ENCODE measurements at regions not wholly inside any gene's neighbourhood (a gene's known extent, or its start where the extent isn't known, plus 50 kb on each side); places are given as distances from the start of the nearest gene placed in this dataset.
A peak's percentile ranks its signal among the peaks of the same experiment; 100 is the strongest.

DNA sequence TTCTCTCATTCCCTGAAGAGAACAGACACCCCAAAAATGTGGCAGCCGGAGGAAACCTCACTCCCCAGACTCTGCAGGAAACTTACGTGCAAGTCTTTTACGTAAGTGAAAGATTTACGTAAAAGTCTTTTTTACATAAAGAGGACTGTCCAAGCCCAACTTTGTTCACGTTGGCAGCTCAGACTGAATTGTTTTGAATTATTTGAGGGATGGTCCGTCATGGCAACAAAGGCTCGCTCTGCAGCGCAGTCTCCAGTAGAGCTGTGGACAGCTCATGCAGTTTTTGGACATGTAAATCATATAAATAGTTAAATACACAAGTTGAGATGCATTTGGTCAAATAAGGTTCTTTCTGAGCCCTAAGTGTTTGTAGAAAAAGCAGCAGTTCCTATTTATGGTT, 394.8 kb downstream of the QKI start:
- Mint-ChIP-seq H3K4me1 (peaks cover 0 to 2% (median 0%) of the 10 kb centered on the region in 3 donors), H3K27me3 (peaks cover 0 to 1% of the 10 kb centered on the region in 2 donors), H3K36me3 (no peaks in the 10 kb centered on the region), H3K9me3 (no peaks in the 10 kb centered on the region), H3K27ac (no peak overlapping the region), H3K4me3 (no peak overlapping the region)
- no peaks in the 10 kb centered on the region for H3K27me3 ChIP-seq (ENCODE audit: insufficient read depth, low read length, poor library complexity, severe bottlenecking)
- no peaks in the 10 kb centered on the region for H3K4me1 ChIP-seq (ENCODE audit: insufficient read depth, low read length)
- no peaks in the 10 kb centered on the region for H3K9me3 ChIP-seq (ENCODE audit: low read length)
- ChIA-PET CTCF (no interaction called here), POLR2A (no interaction called here)
- no peak overlapping the region for H3K27ac ChIP-seq (ENCODE audit: low read depth, low read length)
- no peak for DNase-seq
- no peaks in the 10 kb centered on the region for H3K36me3 ChIP-seq (ENCODE audit: insufficient read depth, low read length)
- no peak overlapping the region for H3K4me3 ChIP-seq (ENCODE audit: low read length)

DNA sequence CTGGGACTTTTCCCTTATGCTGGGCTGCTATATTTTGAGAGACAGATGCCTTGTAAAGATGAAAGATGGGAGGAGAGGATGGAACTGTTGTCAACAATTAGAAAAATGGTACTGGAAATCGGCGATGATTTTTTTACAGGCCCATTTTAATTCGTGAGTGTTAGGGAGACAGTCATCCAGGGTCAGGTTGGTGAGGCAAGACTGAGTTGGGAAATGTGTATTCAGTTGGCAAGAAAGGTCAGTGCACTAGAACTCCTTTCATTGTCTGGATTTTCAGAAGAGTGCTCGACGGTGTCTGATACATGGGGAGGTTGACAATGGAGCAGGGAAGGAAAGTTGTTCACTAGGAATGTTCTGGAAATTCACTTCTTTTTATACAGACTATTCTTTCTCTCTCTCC, 394.4 kb downstream of the QKI start:
- peak overlapping the region in 1 of 8 donors; percentile 34 for H3K27ac Mint-ChIP-seq
- no peaks in the 10 kb centered on the region for H3K4me1 ChIP-seq (ENCODE audit: insufficient read depth, low read length)
- H3K9me3 ChIP-seq (ENCODE audit: low read length): no peaks in the 10 kb centered on the region
- H3K27ac ChIP-seq (ENCODE audit: low read depth, low read length): no peak overlapping the region
- no peaks in the 10 kb centered on the region for H3K9me3 Mint-ChIP-seq
- CTCF ChIA-PET: no interaction called here
- H3K36me3 Mint-ChIP-seq: no peaks in the 10 kb centered on the region
- POLR2A ChIA-PET: no interaction called here
- H3K4me1 Mint-ChIP-seq: no peaks in the 10 kb centered on the region
- H3K4me3 ChIP-seq (ENCODE audit: low read length): no peak overlapping the region
- no peaks in the 10 kb centered on the region for H3K27me3 ChIP-seq (ENCODE audit: insufficient read depth, low read length, poor library complexity, severe bottlenecking)
- H3K27me3 Mint-ChIP-seq: peaks cover 0 to 1% of the 10 kb centered on the region in 2 donors
- H3K36me3 ChIP-seq (ENCODE audit: insufficient read depth, low read length): no peaks in the 10 kb centered on the region
- DNase-seq: no peak
- no peak overlapping the region for H3K4me3 Mint-ChIP-seq

DNA sequence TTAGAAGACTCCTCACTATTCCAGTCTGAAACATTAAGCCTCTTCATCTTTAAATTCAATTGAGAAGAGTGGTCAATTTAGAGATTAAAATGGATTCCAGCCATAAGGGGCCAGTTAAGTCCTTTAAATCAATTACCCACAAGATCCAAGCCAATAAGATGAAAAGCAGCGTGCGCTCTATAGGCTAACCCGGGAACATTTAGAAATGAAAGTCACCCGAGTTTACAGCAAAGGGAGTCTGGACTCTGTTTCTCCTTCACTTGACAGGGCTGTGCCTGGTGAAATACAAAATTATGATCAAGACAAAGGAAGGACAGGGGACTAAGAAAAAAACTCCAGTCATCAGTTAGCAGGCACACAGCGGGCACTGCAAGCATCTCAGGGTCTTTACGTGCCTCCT, 393.7 kb downstream of the QKI start:
- Histone ChIP-seq H3K27me3 (ENCODE audit: insufficient read depth, low read length, poor library complexity, severe bottlenecking) (no peaks in the 10 kb centered on the region), H3K4me3 (ENCODE audit: low read length) (no peak overlapping the region), H3K27ac (ENCODE audit: low read depth, low read length) (no peak overlapping the region), H3K36me3 (ENCODE audit: insufficient read depth, low read length) (no peaks in the 10 kb centered on the region), H3K9me3 (ENCODE audit: low read length) (no peaks in the 10 kb centered on the region), H3K4me1 (ENCODE audit: insufficient read depth, low read length) (no peaks in the 10 kb centered on the region)
- no peak overlapping the region for H3K27ac Mint-ChIP-seq
- H3K4me1 Mint-ChIP-seq: no peaks in the 10 kb centered on the region
- H3K4me3 Mint-ChIP-seq: no peak overlapping the region
- no peak for DNase-seq
- ChIA-PET POLR2A (no interaction called here), CTCF (no interaction called here)
- peaks cover 0 to 1% of the 10 kb centered on the region in 2 donors for H3K27me3 Mint-ChIP-seq
- H3K9me3 Mint-ChIP-seq: no peaks in the 10 kb centered on the region
- H3K36me3 Mint-ChIP-seq: no peaks in the 10 kb centered on the region

DNA sequence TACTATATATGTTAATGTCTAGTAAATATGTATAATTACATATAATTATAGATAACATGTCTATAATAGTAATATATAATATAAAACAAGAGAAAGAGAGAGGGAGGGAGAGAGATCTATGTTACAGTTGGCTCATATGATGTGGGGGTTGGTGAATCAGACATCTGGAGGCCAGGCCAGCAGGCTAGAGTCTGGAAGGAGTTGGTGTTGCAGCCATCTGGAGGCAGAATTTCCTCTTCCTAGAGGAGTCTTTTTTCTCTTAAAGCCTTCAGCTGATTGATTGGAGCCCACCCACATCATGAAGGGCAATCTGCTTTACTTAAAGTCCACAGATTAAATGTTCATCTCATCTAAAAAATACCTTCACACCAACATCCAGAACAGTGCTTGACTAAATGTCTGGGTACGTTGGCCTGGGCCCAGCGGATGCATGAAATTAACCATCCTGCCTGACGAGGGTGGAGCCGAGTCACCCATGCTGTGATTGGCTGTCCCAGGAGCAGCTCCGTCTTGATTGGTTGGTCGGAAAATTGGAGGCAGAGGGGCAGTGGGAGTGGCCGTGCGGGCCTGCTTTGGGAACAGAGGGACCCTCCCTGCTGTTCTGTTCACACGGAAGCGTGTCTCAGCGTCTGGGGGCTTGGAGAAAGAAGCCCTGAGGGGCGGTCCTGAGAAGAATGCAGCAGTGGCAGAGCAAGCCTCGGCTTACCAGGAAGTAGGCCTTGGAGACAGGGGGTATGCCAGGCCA, 392.4 kb downstream of the QKI start:
- Mint-ChIP-seq H3K4me1 (no peaks in the 10 kb centered on the region), H3K9me3 (no peaks in the 10 kb centered on the region), H3K27ac (no peak overlapping the region), H3K4me3 (no peak overlapping the region), H3K27me3 (peaks cover 0 to 1% of the 10 kb centered on the region in 2 donors), H3K36me3 (no peaks in the 10 kb centered on the region)
- Histone ChIP-seq H3K9me3 (ENCODE audit: low read length) (no peaks in the 10 kb centered on the region), H3K4me3 (ENCODE audit: low read length) (no peak overlapping the region), H3K4me1 (ENCODE audit: insufficient read depth, low read length) (no peaks in the 10 kb centered on the region), H3K36me3 (ENCODE audit: insufficient read depth, low read length) (no peaks in the 10 kb centered on the region), H3K27me3 (ENCODE audit: insufficient read depth, low read length, poor library complexity, severe bottlenecking) (no peaks in the 10 kb centered on the region), H3K27ac (ENCODE audit: low read depth, low read length) (no peak overlapping the region)
- ChIA-PET CTCF (no interaction called here), POLR2A (no interaction called here)
- DNase-seq: no peak

DNA sequence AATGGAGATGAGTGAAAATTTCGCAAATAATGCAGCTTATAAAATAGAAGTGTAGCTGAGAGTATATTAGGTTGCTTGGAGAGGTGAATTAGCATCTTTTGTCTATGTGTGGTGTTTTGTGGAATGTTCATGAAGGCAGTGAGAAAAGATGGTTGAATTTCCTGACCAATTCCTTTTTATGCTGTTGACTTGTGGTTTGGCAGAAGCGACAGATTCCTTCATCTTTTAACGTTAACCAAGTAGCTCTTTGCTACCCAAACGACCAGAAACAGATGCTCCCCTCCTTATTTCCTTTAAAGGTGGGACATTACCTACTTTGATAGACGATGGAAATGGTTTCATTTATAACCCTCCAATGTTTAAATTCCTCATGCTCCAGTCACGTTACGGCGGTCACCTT, 390.5 kb downstream of the QKI start:
- Mint-ChIP-seq H3K36me3 (no peaks in the 10 kb centered on the region), H3K4me3 (no peak overlapping the region), H3K27ac (no peak overlapping the region), H3K27me3 (peaks cover 0 to 1% of the 10 kb centered on the region in 2 donors), H3K9me3 (no peaks in the 10 kb centered on the region), H3K4me1 (no peaks in the 10 kb centered on the region)
- ChIA-PET CTCF (interaction anchor here (1.2 kb wide), 1 partner anchor 11 kb away, joined by 4 read pairs; no protein-coding TSS in a partner anchor), POLR2A (no interaction called here)
- H3K27ac ChIP-seq (ENCODE audit: low read depth, low read length): no peak overlapping the region
- no peaks in the 10 kb centered on the region for H3K9me3 ChIP-seq (ENCODE audit: low read length)
- no peaks in the 10 kb centered on the region for H3K36me3 ChIP-seq (ENCODE audit: insufficient read depth, low read length)
- H3K4me1 ChIP-seq (ENCODE audit: insufficient read depth, low read length): no peaks in the 10 kb centered on the region
- DNase-seq: no peak
- H3K27me3 ChIP-seq (ENCODE audit: insufficient read depth, low read length, poor library complexity, severe bottlenecking): no peaks in the 10 kb centered on the region
- no peak overlapping the region for H3K4me3 ChIP-seq (ENCODE audit: low read length)

DNA sequence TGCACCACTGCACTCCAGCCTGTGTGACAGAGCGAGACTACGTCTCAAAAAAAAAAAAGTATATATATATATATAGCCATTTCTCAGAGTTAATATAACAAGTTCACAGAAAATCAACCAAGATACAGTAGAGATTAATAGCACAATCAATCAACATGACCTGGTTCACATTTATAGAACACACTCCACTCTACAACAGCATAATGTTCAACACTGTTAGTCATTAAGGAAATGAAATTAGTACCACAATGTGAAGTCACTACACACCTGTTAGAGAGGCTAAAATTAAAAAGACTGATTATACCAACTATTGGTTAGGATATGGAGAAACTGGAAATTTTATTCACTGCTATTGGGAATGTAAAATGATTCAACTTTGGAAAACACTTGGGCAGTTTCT, 387.7 kb downstream of the QKI start:
- peaks cover 1 to 6% of the 10 kb centered on the region in 2 donors for H3K27me3 Mint-ChIP-seq
- no peaks in the 10 kb centered on the region for H3K36me3 ChIP-seq (ENCODE audit: insufficient read depth, low read length)
- no peaks in the 10 kb centered on the region for H3K4me1 ChIP-seq (ENCODE audit: insufficient read depth, low read length)
- H3K9me3 ChIP-seq (ENCODE audit: low read length): no peaks in the 10 kb centered on the region
- no peaks in the 10 kb centered on the region for H3K4me1 Mint-ChIP-seq
- no peaks in the 10 kb centered on the region for H3K27me3 ChIP-seq (ENCODE audit: insufficient read depth, low read length, poor library complexity, severe bottlenecking)
- H3K4me3 ChIP-seq (ENCODE audit: low read length): no peak overlapping the region
- H3K27ac Mint-ChIP-seq: no peak overlapping the region
- H3K9me3 Mint-ChIP-seq: peaks cover 0 to 14% (median 3%) of the 10 kb centered on the region in 5 donors
- no peaks in the 10 kb centered on the region for H3K36me3 Mint-ChIP-seq
- POLR2A ChIA-PET: no interaction called here
- H3K4me3 Mint-ChIP-seq: no peak overlapping the region
- CTCF ChIA-PET: no interaction called here
- no peak for DNase-seq
- H3K27ac ChIP-seq (ENCODE audit: low read depth, low read length): no peak overlapping the region

DNA sequence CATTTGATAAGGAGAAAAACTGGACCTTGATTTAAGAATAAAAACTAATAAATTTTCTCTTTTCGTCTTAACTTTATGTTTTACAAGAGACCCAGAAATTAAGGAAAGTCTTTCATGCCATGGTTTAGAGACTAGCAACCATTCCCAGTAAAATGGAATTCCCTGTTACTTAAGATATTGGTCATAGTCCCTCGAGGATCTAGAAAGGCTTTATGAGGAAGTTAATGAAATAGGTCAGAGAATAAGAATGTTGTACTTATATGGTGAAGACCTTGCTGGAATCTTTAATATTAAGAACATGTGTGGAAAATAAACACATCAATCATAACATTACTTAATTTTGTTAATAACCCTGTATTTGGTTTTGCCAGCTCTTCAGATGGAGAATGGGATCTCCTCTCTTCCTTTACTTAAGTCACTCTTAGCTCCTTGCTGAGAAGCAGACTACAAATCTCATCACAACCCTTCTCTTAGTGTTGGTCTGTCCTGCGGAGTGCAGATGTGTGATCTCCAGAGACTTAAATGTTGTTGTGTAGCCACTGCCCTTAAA, 382.9 kb downstream of the QKI start:
- POLR2A ChIA-PET: no interaction called here
- no peaks in the 10 kb centered on the region for H3K4me1 Mint-ChIP-seq

DNA sequence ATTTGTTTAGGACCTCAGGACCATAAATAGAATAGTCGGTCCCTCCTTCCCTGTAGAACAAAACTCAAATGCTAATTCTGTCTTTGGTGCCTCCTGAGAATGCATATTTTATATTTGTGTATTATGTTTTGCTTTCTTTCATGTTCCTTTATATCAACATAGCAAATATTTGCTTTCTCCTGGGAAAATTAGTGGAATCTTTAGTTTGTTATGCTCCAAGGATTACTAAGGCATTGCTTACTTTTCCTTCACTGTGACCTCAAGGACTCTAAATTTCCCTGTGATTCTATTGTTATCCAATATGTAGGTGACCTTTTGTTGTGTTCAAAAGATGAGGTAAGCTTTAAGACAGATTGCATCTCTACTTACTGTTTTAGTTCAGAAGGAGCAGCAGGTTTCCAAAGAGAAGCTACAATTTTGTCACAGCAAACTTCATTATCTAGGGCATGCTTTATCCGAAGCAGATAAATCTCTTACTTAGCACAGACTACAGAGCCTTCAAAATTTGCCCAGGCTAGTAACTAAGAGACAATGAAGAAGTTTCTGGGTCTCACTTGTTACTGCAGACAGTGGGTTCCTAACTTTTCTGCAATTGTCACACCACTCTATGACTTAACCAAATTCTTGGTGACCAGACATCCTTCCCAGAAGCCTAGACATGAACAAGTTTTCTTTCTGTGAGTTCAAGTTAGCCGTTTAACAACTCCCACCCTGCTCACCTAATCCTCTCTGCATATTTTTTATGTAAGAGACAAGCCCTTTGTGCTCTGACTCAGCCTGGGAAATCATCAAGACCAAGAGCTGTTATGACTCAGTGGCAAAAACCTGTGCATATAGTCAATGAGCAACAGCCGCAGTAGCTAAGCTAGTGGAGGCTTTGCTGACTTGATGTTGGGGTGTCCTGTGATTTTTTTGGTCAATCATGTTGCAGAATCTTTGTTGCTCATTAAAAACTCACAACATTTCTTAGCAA, 378.8 kb downstream of the QKI start:
- H3K36me3 ChIP-seq (ENCODE audit: insufficient read depth, low read length): no peaks in the 10 kb centered on the region
- no peak overlapping the region for H3K4me3 Mint-ChIP-seq
- no peak for DNase-seq
- H3K27me3 Mint-ChIP-seq: peaks cover 4 to 24% of the 10 kb centered on the region in 2 donors
- H3K4me1 ChIP-seq (ENCODE audit: insufficient read depth, low read length): no peaks in the 10 kb centered on the region
- H3K9me3 Mint-ChIP-seq: peaks cover 0 to 8% (median 3%) of the 10 kb centered on the region in 5 donors
- no peaks in the 10 kb centered on the region for H3K36me3 Mint-ChIP-seq
- CTCF ChIA-PET: no interaction called here
- POLR2A ChIA-PET: no interaction called here
- H3K4me3 ChIP-seq (ENCODE audit: low read length): no peak overlapping the region
- no peaks in the 10 kb centered on the region for H3K27me3 ChIP-seq (ENCODE audit: insufficient read depth, low read length, poor library complexity, severe bottlenecking)
- no peaks in the 10 kb centered on the region for H3K9me3 ChIP-seq (ENCODE audit: low read length)
- no peaks in the 10 kb centered on the region for H3K4me1 Mint-ChIP-seq
- no peak overlapping the region for H3K27ac Mint-ChIP-seq
- H3K27ac ChIP-seq (ENCODE audit: low read depth, low read length): no peak overlapping the region

More for the DNA sequence above, 382.9 kb downstream of the QKI start:
- Histone ChIP-seq H3K9me3 (ENCODE audit: low read length) (no peaks in the 10 kb centered on the region), H3K27ac (ENCODE audit: low read depth, low read length) (no peak overlapping the region), H3K36me3 (ENCODE audit: insufficient read depth, low read length) (no peaks in the 10 kb centered on the region), H3K27me3 (ENCODE audit: insufficient read depth, low read length, poor library complexity, severe bottlenecking) (no peaks in the 10 kb centered on the region), H3K4me3 (ENCODE audit: low read length) (no peak overlapping the region), H3K4me1 (ENCODE audit: insufficient read depth, low read length) (no peaks in the 10 kb centered on the region)
- Mint-ChIP-seq H3K27me3 (peaks cover 2 to 24% of the 10 kb centered on the region in 2 donors), H3K27ac (no peak overlapping the region), H3K9me3 (peaks cover 0 to 14% (median 3%) of the 10 kb centered on the region in 5 donors), H3K36me3 (no peaks in the 10 kb centered on the region), H3K4me3 (no peak overlapping the region)
- no peak for DNase-seq
- CTCF ChIA-PET: no interaction called here
